SK-N-MC (cell line): ENCODE measurements at regions not wholly inside any gene's neighbourhood (a gene's known extent, or its start where the extent isn't known, plus 50 kb on each side); places are given as distances from the start of the nearest gene placed in this dataset.

Source experiments
- FOXP2 ChIP-seq: optimal IDR thresholded peaks from 2 replicates; pipeline ENCODE3; 2011; ENCODE audit warnings: mild to moderate bottlenecking, moderate library complexity; ENCODE audit not compliant: insufficient read depth; ENCODE audit errors: extremely low read length, control extremely low read depth
- POLR2AphosphoS5 ChIP-seq: IDR thresholded peaks from 2 replicates; pipeline ENCODE4 v1.6.1; 2012; ENCODE audit warnings: mild to moderate bottlenecking, low read depth, low read length, borderline replicate concordance

DNA sequence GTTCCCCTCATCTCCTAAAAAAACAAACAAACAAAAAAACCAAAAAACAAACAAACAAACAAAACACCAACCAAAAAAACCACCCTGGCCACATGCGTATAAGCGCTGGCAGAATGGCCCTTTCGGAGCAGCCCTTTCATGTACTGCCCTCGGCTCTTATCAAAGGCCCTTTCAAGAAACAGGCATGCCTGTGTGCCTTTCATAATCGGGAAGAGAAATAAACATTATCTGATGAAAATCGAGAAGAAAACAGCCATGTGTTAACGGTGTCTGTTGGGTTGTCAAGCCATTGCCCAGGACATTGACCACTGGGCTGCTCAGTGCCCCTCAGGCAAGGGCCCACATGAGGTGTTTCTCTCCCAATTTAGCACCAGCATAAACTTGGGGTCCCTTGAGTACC, 68.3 kb downstream of the PJA1 start:
- TF ChIP-seq POLR2AphosphoS5 (no peak), FOXP2 (no peak)
